GM18870 (cell line): ENCODE measurements at regions not wholly inside any gene's neighbourhood (a gene's known extent, or its start where the extent isn't known, plus 50 kb on each side); places are given as distances from the start of the nearest gene placed in this dataset.
"Not testable (repeated sequence)": the region's sequence is repeated elsewhere in the genome, so short reads cannot be mapped to it uniquely, and the experiment has no call there.

Experiments
- ATAC-seq: cut with Tn5 transposase; IDR thresholded peaks from one replicate; pipeline ENCODE4 v1.9.1; 2021; ENCODE audit warnings: moderate library complexity; ENCODE audit not compliant: unreplicated experiment

GRCh38 chr6:91994787-91995186, 1407.9 kb upstream of the MAP3K7 start:
- no peak for ATAC-seq

GRCh38 chr6:91982559-91982958, 1395.7 kb upstream of the MAP3K7 start:
- no peak for ATAC-seq

GRCh38 chr6:91976797-91977196, 1389.9 kb upstream of the MAP3K7 start:
- ATAC-seq = no peak

- ATAC-seq = no peak
Measured at GRCh38 chr6:91970700-91971099, 1383.8 kb upstream of the MAP3K7 start.

GRCh38 chr6:91965872-91966271, 1379.0 kb upstream of the MAP3K7 start:
- no peak for ATAC-seq

GRCh38 chr6:91961671-91962070, 1374.8 kb upstream of the MAP3K7 start:
- ATAC-seq = no peak

GRCh38 chr6:91961236-91961635, 1374.4 kb upstream of the MAP3K7 start:
- ATAC-seq = no peak

- no peak for ATAC-seq
Measured at GRCh38 chr6:91941838-91942237, 1355.0 kb upstream of the MAP3K7 start.

- ATAC-seq = no peak
Measured at GRCh38 chr6:91940801-91941200, 1353.9 kb upstream of the MAP3K7 start.

GRCh38 chr6:91926827-91927226, 1340.0 kb upstream of the MAP3K7 start:
- ATAC-seq = no peak

- no peak for ATAC-seq
Measured at GRCh38 chr6:91926361-91926760, 1339.5 kb upstream of the MAP3K7 start.

- no peak for ATAC-seq
Measured at GRCh38 chr6:91911945-91912344, 1325.1 kb upstream of the MAP3K7 start.

GRCh38 chr6:91904586-91905164, 1317.8 kb upstream of the MAP3K7 start:
- no peak for ATAC-seq

- ATAC-seq = no peak
Measured at GRCh38 chr6:91895599-91896285, 1308.9 kb upstream of the MAP3K7 start.

GRCh38 chr6:91886183-91886795, 1299.4 kb upstream of the MAP3K7 start:
- no peak for ATAC-seq

- ATAC-seq = not testable (repeated sequence)
Measured at GRCh38 chr6:91881791-91882190, 1294.9 kb upstream of the MAP3K7 start.

GRCh38 chr6:91879386-91879995, 1292.6 kb upstream of the MAP3K7 start:
- no peak for ATAC-seq

GRCh38 chr6:91877994-91878393, 1291.1 kb upstream of the MAP3K7 start:
- no peak for ATAC-seq

- no peak for ATAC-seq
Measured at GRCh38 chr6:91874971-91875370, 1288.1 kb upstream of the MAP3K7 start.

GRCh38 chr6:91868539-91869202, 1281.8 kb upstream of the MAP3K7 start:
- no peak for ATAC-seq

- no peak for ATAC-seq
Measured at GRCh38 chr6:91865889-91866288, 1279.0 kb upstream of the MAP3K7 start.
